HepG2 (cell line): ENCODE measurements at regions not wholly inside any gene's neighbourhood (a gene's known extent, or its start where the extent isn't known, plus 50 kb on each side); places are given as distances from the start of the nearest gene placed in this dataset.

Experiments used
- ATAC-seq: fragments of 200-7000 bp; cut with Tn5 transposase; 3 replicates; pipeline ENCODE4 v1.9.1; 2020; ENCODE audit warnings: mild to moderate bottlenecking, moderate library complexity
- BruUV-seq: library from RNA; stranded (reverse); fragments of 400-500 nt; replicated peaks from 2 replicates; lab custom pipeline; 2021; lab: Mats Ljungman, UMichigan
- CTCF ChIA-PET: fragments of 300-600 bp; formaldehyde crosslinking; extraction: SDS; loops from one replicate; lab custom pipeline; 2021; ENCODE audit warnings: low total read pairs, inconsistent platforms, low intra/inter-chr PET ratio; lab: Yijun Ruan, JAX
- POLR2A ChIA-PET: fragments of 350-600 bp; sonication (Branson Sonifier 250); formaldehyde crosslinking; loops from one replicate; lab custom pipeline; 2020; ENCODE audit warnings: antibody characterized with exemption, inconsistent platforms; lab: Yijun Ruan, JAX
- DNase-seq: peaks from one replicate; pipeline ENCODE4 v3.0.0-alpha.2; 2015; ENCODE audit warnings: low spot score
- FAIRE-seq: peaks from 3 replicates; lab custom pipeline; 2011; peaks lifted over from hg19 to GRCh38; lab: Jason Lieb, UNC
- H2AFZ ChIP-seq: one replicate; pipeline ENCODE4 v1.6.1; 2011; ENCODE audit warnings: low read length, inconsistent platforms
- H3K27ac ChIP-seq: fragments of 300-600 bp; 3 replicates; pipeline ENCODE4 v1.8.0; 2011; ENCODE audit warnings: mixed run types, mild to moderate bottlenecking, mixed read lengths, low read length, inconsistent platforms; ENCODE audit not compliant: insufficient read depth; ENCODE audit errors: extremely low read length
- H3K27me3 ChIP-seq, 2 experiments: fragments of 200-600 bp in 1 of 2; 2 replicates in 1 of 2; 3 replicates in 1 of 2; pipeline versions ENCODE4 v1.6.0 to v1.8.0; 2011; ENCODE audit warnings: low read length in 2 of 2, mild to moderate bottlenecking in 2 of 2, moderate library complexity in 2 of 2, inconsistent platforms in 1 of 2; ENCODE audit not compliant: insufficient read depth in 2 of 2, control insufficient read depth in 1 of 2
- H3K36me3 ChIP-seq, 2 experiments: fragments of 200-600 bp in 1 of 2; replicated peaks in 1 of 2; 2 replicates in 1 of 2; 3 replicates in 1 of 2; pipeline versions ENCODE4 v1.5.1 to v1.8.0; 2011; ENCODE audit warnings: low read length in 2 of 2, inconsistent platforms in 1 of 2; ENCODE audit not compliant: insufficient read depth in 2 of 2, control insufficient read depth in 1 of 2
- H3K4me1 ChIP-seq: 2 replicates; pipeline ENCODE4 v1.5.1; 2012; ENCODE audit warnings: low read length, inconsistent platforms; ENCODE audit not compliant: insufficient read depth
- H3K4me2 ChIP-seq: 2 replicates; pipeline ENCODE4 v1.6.0; 2011; ENCODE audit warnings: low read depth, low read length, inconsistent platforms
- H3K4me3 ChIP-seq, 3 experiments: fragments of 200-600 bp in 1 of 3; sonication (generic), shearing (Covaris generic) in 1 of 3; replicated peaks in 1 of 3; 2 replicates each; pipeline ENCODE4 v1.5.1; 2011 to 2016; ENCODE audit warnings: low read length in 3 of 3, inconsistent platforms in 2 of 3, low read depth in 2 of 3, mild to moderate bottlenecking in 2 of 3, control low read depth in 1 of 3, mixed read lengths in 1 of 3; ENCODE audit not compliant: insufficient read depth in 1 of 3
- H3K79me2 ChIP-seq: one replicate; pipeline ENCODE4 v1.6.1; 2011; ENCODE audit warnings: low read length, inconsistent platforms; ENCODE audit not compliant: insufficient read depth
- H3K9ac ChIP-seq: 2 replicates; pipeline ENCODE4 v1.6.0; 2011; ENCODE audit warnings: mild to moderate bottlenecking, low read depth, low read length, inconsistent platforms; ENCODE audit not compliant: insufficient read depth
- H3K9me3 ChIP-seq: 2 replicates; pipeline ENCODE4 v1.5.1; 2012; ENCODE audit warnings: mild to moderate bottlenecking, low read length
- H4K20me1 ChIP-seq: 2 replicates; pipeline ENCODE4 v1.6.0; 2011; ENCODE audit warnings: inconsistent platforms, mild to moderate bottlenecking, low read length, moderate library complexity; ENCODE audit not compliant: insufficient read depth
- ARHGAP35 ChIP-seq: sonication (generic); formaldehyde crosslinking; IDR thresholded peaks from 2 replicates; pipeline ENCODE4 v1.9.0; 2022; ENCODE audit warnings: mild to moderate bottlenecking, inconsistent platforms, moderate library complexity, missing genetic modification reagents, borderline replicate concordance
- ATF3 ChIP-seq: sonication (generic); formaldehyde crosslinking; IDR thresholded peaks from 2 replicates; pipeline ENCODE4 v1.4.0; 2020; ENCODE audit warnings: missing genetic modification reagents
- EED ChIP-seq: sonication (generic); formaldehyde crosslinking; IDR thresholded peaks from 2 replicates; pipeline ENCODE4 v1.5.0; 2020; ENCODE audit warnings: mild to moderate bottlenecking, missing genetic modification reagents
- FOXA1 ChIP-seq, 2 experiments: fragments of 450-650 bp in 1 of 2; sonication (generic) in 1 of 2; formaldehyde crosslinking in 1 of 2; IDR thresholded peaks; 2 replicates each; pipeline versions ENCODE4 v1.4.0 to v1.6.1; 2016 to 2020; ENCODE audit warnings: missing genetic modification reagents in 1 of 2
- FOXC1 ChIP-seq: sonication (generic); formaldehyde crosslinking; IDR thresholded peaks from 2 replicates; pipeline ENCODE4 v1.8.0; 2022; ENCODE audit warnings: mild to moderate bottlenecking, missing genetic modification reagents, borderline replicate concordance
- MEF2D ChIP-seq: sonication (generic); formaldehyde crosslinking; IDR thresholded peaks from 2 replicates; pipeline ENCODE4 v1.5.1; 2020; ENCODE audit warnings: mild to moderate bottlenecking, missing genetic modification reagents
- MTA1 ChIP-seq: sonication (generic); formaldehyde crosslinking; IDR thresholded peaks from 2 replicates; pipeline ENCODE4 v1.4.0; 2020; ENCODE audit warnings: missing genetic modification reagents, mild to moderate bottlenecking, borderline replicate concordance
- NCOR1 ChIP-seq: fragments of 200-600 bp; sonication (generic); IDR thresholded peaks from 2 replicates; pipeline ENCODE4 v1.7.0; 2017; ENCODE audit warnings: antibody characterized with exemption, low read length, borderline replicate concordance
- PLRG1 ChIP-seq: fragments of 450-650 bp; conservative IDR thresholded peaks from 2 replicates; pipeline ENCODE4 v1.6.1; 2016
- SIN3A ChIP-seq: IDR thresholded peaks from 2 replicates; pipeline ENCODE4 v1.6.1; 2011; ENCODE audit warnings: low read depth, mild to moderate bottlenecking, control low read depth, low read length, borderline replicate concordance
- SMAD3 ChIP-seq: sonication (generic); formaldehyde crosslinking; IDR thresholded peaks from 2 replicates; pipeline ENCODE4 v1.4.0; 2020; ENCODE audit warnings: missing genetic modification reagents
- TEAD2 ChIP-seq: sonication (generic); formaldehyde crosslinking; IDR thresholded peaks from 2 replicates; pipeline ENCODE4 v1.9.0; 2021; ENCODE audit warnings: missing genetic modification reagents
- TRIM24 ChIP-seq: sonication (generic); formaldehyde crosslinking; IDR thresholded peaks from 2 replicates; pipeline ENCODE4 v1.8.0; 2022; ENCODE audit warnings: mild to moderate bottlenecking, missing genetic modification reagents
- ZBTB37 ChIP-seq: sonication (generic); formaldehyde crosslinking; IDR thresholded peaks from 2 replicates; pipeline ENCODE4 v1.4.0; 2020; ENCODE audit warnings: mild to moderate bottlenecking, missing genetic modification reagents
- ZBTB38 ChIP-seq: sonication (generic); formaldehyde crosslinking; IDR thresholded peaks from 2 replicates; pipeline ENCODE4 v1.5.1; 2020; ENCODE audit warnings: mild to moderate bottlenecking, missing genetic modification reagents
- ZMYM2 ChIP-seq: sonication (generic); formaldehyde crosslinking; IDR thresholded peaks from 2 replicates; pipeline ENCODE4 v1.8.0; 2022; ENCODE audit warnings: mild to moderate bottlenecking, missing genetic modification reagents
- ZNF225 ChIP-seq: sonication (generic); formaldehyde crosslinking; IDR thresholded peaks from 2 replicates; pipeline ENCODE4 v1.4.0; 2020; ENCODE audit warnings: mild to moderate bottlenecking, missing genetic modification reagents
- ZNF264 ChIP-seq: sonication (generic); formaldehyde crosslinking; IDR thresholded peaks from 2 replicates; pipeline ENCODE4 v1.4.0; 2020; ENCODE audit warnings: missing genetic modification reagents
- ZNF30 ChIP-seq: sonication (generic); formaldehyde crosslinking; IDR thresholded peaks from 2 replicates; pipeline ENCODE4 v1.5.0; 2020; ENCODE audit warnings: mild to moderate bottlenecking, missing genetic modification reagents
- ZNF362 ChIP-seq: sonication (generic); formaldehyde crosslinking; IDR thresholded peaks from 2 replicates; pipeline ENCODE4 v1.4.0; 2020; ENCODE audit warnings: missing genetic modification reagents, mild to moderate bottlenecking, borderline replicate concordance
- ZNF589 ChIP-seq: sonication (generic); formaldehyde crosslinking; conservative IDR thresholded peaks from 2 replicates; pipeline ENCODE4 v1.8.0; 2022; ENCODE audit warnings: mild to moderate bottlenecking, moderate library complexity, missing genetic modification reagents
- ZNF672 ChIP-seq: sonication (generic); formaldehyde crosslinking; IDR thresholded peaks from 2 replicates; pipeline ENCODE4 v1.8.1; 2022; ENCODE audit warnings: missing genetic modification reagents
- ZNF713 ChIP-seq: sonication (generic); formaldehyde crosslinking; IDR thresholded peaks from 2 replicates; pipeline ENCODE4 v1.4.0; 2020; ENCODE audit warnings: mild to moderate bottlenecking, missing genetic modification reagents
- ZNF746 ChIP-seq: sonication (generic); formaldehyde crosslinking; IDR thresholded peaks from 2 replicates; pipeline ENCODE4 v1.8.0; 2022; ENCODE audit warnings: mild to moderate bottlenecking, missing genetic modification reagents
- WGBS: methylation state at CpG from one replicate; pipeline ENCODE4 v1.1.6; 2017; ENCODE audit warnings: low lambda C conversion rate; 5-methylcytosine and 5-hydroxymethylcytosine counted together
- in situ Hi-C: cut with HindIII; loops from 2 replicates; pipeline ENCODE4 v1.10.0; 2017; ENCODE audit warnings: low pct_unique_long_range_greater_than_20kb; ENCODE audit not compliant: extremely low pct_ligation_motif_present
- intact Hi-C: fragments of 100-400 bp; cut with micrococcal nuclease; formaldehyde crosslinking; loops from one replicate; pipeline ENCODE4 v1.10.0; 2022; ENCODE audit not compliant: unreplicated experiment

DNA sequence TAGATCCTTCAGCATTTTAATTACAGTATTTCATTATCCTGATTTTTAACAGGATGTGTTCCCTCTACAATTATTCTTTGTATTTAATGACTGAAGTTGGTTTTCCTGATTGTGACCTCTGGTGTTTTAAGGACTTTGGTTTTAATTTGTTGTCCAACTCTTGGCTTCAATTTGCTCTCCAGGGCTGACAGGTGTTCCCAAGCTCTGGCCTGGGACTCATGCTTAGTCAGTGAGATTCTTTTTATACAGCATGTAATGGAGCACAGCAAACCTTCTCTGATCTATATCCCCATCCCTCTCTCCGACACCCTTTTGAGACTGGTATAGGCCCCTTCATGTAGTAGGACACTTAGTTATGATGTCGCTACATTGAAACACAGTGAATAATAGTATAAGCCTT, 896.3 kb downstream of the TSN start (continued):
- TF ChIP-seq ZNF362 (CRISPR knock-in tag): no peak
- TF ChIP-seq EED: no peak
- no peak for TF ChIP-seq TRIM24 (CRISPR knock-in tag)
- no peak for TF ChIP-seq MEF2D (CRISPR knock-in tag)
- TF ChIP-seq MTA1: no peak
- no peak for TF ChIP-seq ZNF672 (CRISPR knock-in tag)
- no peak for TF ChIP-seq ATF3 (CRISPR knock-in tag)
- TF ChIP-seq, all 625 proteins: peak for 0

GRCh38 chr2:122652670-122653069, 897.2 kb downstream of the TSN start:
- no peak for DNase-seq
- no TSS peak for BruUV-seq
- WGBS: 5% methylated on average over 3 of the region's 3 CpGs
- Histone ChIP-seq H3K9me3 (no peaks in the 10 kb centered on the region), H3K4me1 (no peaks in the 10 kb centered on the region), H4K20me1 (no peaks in the 10 kb centered on the region), H3K27me3 (no peaks in the 10 kb centered on the region), H3K79me2 (no peaks in the 10 kb centered on the region), H3K9ac (no peak overlapping the region), H3K4me2 (no peak overlapping the region), H3K36me3 (no peaks in the 10 kb centered on the region), H2AFZ (no peak overlapping the region), H3K27ac (no peak overlapping the region), H3K4me3 (no peak overlapping the region)
- in situ Hi-C loops (no loop called here), intact Hi-C loops (no loop called here)
- FAIRE-seq: no peak
- POLR2A ChIA-PET: no interaction called here
- no peak for ATAC-seq
- CTCF ChIA-PET: no interaction called here
- TF ChIP-seq ZBTB37 (CRISPR knock-in tag): no peak
- no peak for TF ChIP-seq FOXC1 (CRISPR knock-in tag)
- TF ChIP-seq ZNF589 (CRISPR knock-in tag): no peak
- TF ChIP-seq FOXA1 (IDR thresholded peaks at IDR 0.05): no peak
- no peak for TF ChIP-seq FOXA1 (CRISPR knock-in tag; IDR thresholded peaks at IDR 0.05)
- no peak for TF ChIP-seq ZMYM2 (CRISPR knock-in tag)
- TF ChIP-seq ZNF713 (CRISPR knock-in tag): no peak
- TF ChIP-seq SMAD3 (CRISPR knock-in tag): no peak
- no peak for TF ChIP-seq SIN3A
- TF ChIP-seq ZNF746 (CRISPR knock-in tag): no peak
- TF ChIP-seq NCOR1: no peak
- TF ChIP-seq PLRG1: no peak
- no peak for TF ChIP-seq ZNF30 (CRISPR knock-in tag)
- TF ChIP-seq ZBTB38: no peak
- TF ChIP-seq ZNF264 (CRISPR knock-in tag): no peak
- no peak for TF ChIP-seq ZNF225
- no peak for TF ChIP-seq TEAD2
- TF ChIP-seq ARHGAP35 (CRISPR knock-in tag): no peak
